AG10803 (cell line): ENCODE measurements at regions not wholly inside any gene's neighbourhood (a gene's known extent, or its start where the extent isn't known, plus 50 kb on each side); places are given as distances from the start of the nearest gene placed in this dataset.
A peak's percentile ranks its signal among the peaks of the same experiment; 100 is the strongest.

Experiments used
- DNase-seq: peaks from one replicate; pipeline ENCODE4 v3.0.0; 2010; ENCODE audit warnings: low read depth
- H3K4me3 ChIP-seq: 2 replicates; pipeline ENCODE4 v1.5.1; 2011; ENCODE audit warnings: mild to moderate bottlenecking, low read length, control low read depth
- CTCF ChIP-seq: conservative IDR thresholded peaks from 2 replicates; pipeline ENCODE4 v1.5.1; 2011; ENCODE audit warnings: mild to moderate bottlenecking, low read length, control low read depth, inconsistent platforms

- TF ChIP-seq CTCF = no peak
- no peak overlapping the region for H3K4me3 ChIP-seq
- DNase-seq = no peak
These were observed 327.3 kb downstream of the PTEN start for GRCh38 chr10:88190540-88191235.

- DNase-seq = no peak
- H3K4me3 ChIP-seq = no peak overlapping the region
- TF ChIP-seq CTCF = no peak
These were observed 329.6 kb downstream of the PTEN start for GRCh38 chr10:88193018-88193417.

GRCh38 chr10:88194041-88194887 is 330.8 kb downstream of the PTEN start:
- DNase-seq = peak; percentile 55
- TF ChIP-seq CTCF = no peak
- no peak overlapping the region for H3K4me3 ChIP-seq

- no peak for DNase-seq
- TF ChIP-seq CTCF = no peak
- H3K4me3 ChIP-seq = no peak overlapping the region
These were observed 331.5 kb downstream of the PTEN start for GRCh38 chr10:88194961-88195367.

- no peak for TF ChIP-seq CTCF
- DNase-seq = no peak
- H3K4me3 ChIP-seq = no peak overlapping the region
These were observed 332.4 kb downstream of the PTEN start for GRCh38 chr10:88195841-88196240.

GRCh38 chr10:88196291-88196690 is 332.9 kb downstream of the PTEN start:
- no peak for TF ChIP-seq CTCF
- no peak for DNase-seq
- no peak overlapping the region for H3K4me3 ChIP-seq

GRCh38 chr10:88198023-88198422 is 334.6 kb downstream of the PTEN start:
- TF ChIP-seq CTCF = no peak
- no peak for DNase-seq
- H3K4me3 ChIP-seq = no peak overlapping the region
